GM18867 (cell line): ENCODE measurements at regions not wholly inside any gene's neighbourhood (a gene's known extent, or its start where the extent isn't known, plus 50 kb on each side); places are given as distances from the start of the nearest gene placed in this dataset.

Source experiments
- ATAC-seq: cut with Tn5 transposase; IDR thresholded peaks from one replicate; pipeline ENCODE4 v1.9.1; 2021; ENCODE audit warnings: mild to moderate bottlenecking, moderate library complexity; ENCODE audit not compliant: unreplicated experiment

GRCh38 chr21:38147391-38147790, 109.4 kb upstream of the KCNJ15 start:
- no peak for ATAC-seq

- no peak for ATAC-seq
These were observed 108.7 kb upstream of the KCNJ15 start for GRCh38 chr21:38148046-38148445.

- no peak for ATAC-seq
These were observed 105.7 kb upstream of the KCNJ15 start for GRCh38 chr21:38151021-38151645.

- no peak for ATAC-seq
These were observed 100.6 kb upstream of the KCNJ15 start for GRCh38 chr21:38156200-38156599.

GRCh38 chr21:38159355-38159754, 97.4 kb upstream of the KCNJ15 start:
- ATAC-seq, result no peak

- no peak for ATAC-seq
These were observed 91.2 kb upstream of the KCNJ15 start for GRCh38 chr21:38165466-38166172.

GRCh38 chr21:38166173-38166535, 90.6 kb upstream of the KCNJ15 start:
- ATAC-seq, result no peak

- ATAC-seq, result no peak
These were observed 89.4 kb upstream of the KCNJ15 start for GRCh38 chr21:38167345-38167744.

GRCh38 chr21:38170283-38170682, 86.5 kb upstream of the KCNJ15 start:
- no peak for ATAC-seq

- no peak for ATAC-seq
These were observed 85.8 kb upstream of the KCNJ15 start for GRCh38 chr21:38170704-38171682.

GRCh38 chr21:38171723-38172344, 85.0 kb upstream of the KCNJ15 start:
- ATAC-seq, result no peak

GRCh38 chr21:38173276-38174035, 83.3 kb upstream of the KCNJ15 start:
- no peak for ATAC-seq

GRCh38 chr21:38175306-38175705, 81.5 kb upstream of the KCNJ15 start:
- ATAC-seq, result no peak

GRCh38 chr21:38177919-38178652, 78.7 kb upstream of the KCNJ15 start:
- ATAC-seq, result no peak

GRCh38 chr21:38178653-38179470, 77.9 kb upstream of the KCNJ15 start:
- ATAC-seq, result no peak

- no peak for ATAC-seq
These were observed 77.3 kb upstream of the KCNJ15 start for GRCh38 chr21:38179511-38179910.

GRCh38 chr21:38181096-38181495, 75.7 kb upstream of the KCNJ15 start:
- ATAC-seq, result no peak

- no peak for ATAC-seq
These were observed 74.3 kb upstream of the KCNJ15 start for GRCh38 chr21:38182370-38182985.
